ENCODE measurements at regions not wholly inside any gene's neighbourhood (a gene's known extent, or its start where the extent isn't known, plus 50 kb on each side); places are given as distances from the start of the nearest gene placed in this dataset.

DNA sequence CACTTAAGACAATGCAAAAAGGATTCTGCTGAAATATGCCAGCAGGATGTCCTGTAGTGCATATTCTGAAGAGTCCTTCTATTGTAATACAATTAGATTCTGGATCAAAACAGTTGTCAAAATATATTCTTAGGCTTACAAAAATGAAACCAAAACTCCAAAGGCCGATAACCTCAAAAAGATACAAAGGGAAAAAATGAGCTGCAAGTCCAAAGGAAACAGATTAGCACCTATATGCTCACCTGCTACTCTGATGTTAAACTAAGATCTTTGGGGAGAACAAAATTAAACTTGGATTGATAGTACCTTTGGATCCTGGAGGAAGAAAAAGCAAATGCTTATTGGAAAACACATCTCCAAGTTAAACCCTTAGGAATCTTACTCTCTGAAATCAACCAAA, 397.1 kb downstream of the SPATA31D1 start:
- Histone ChIP-seq H3K4me1 (ENCODE audit: insufficient read depth, low read length, poor library complexity, severe bottlenecking) (no peaks in the 10 kb centered on the region), H3K9me3 (ENCODE audit: insufficient read depth, low read depth, low read length) (no peaks in the 10 kb centered on the region), H2AFZ (ENCODE audit: low read length) (no peak overlapping the region), H4K20me1 (ENCODE audit: insufficient read depth, low read length, poor library complexity, severe bottlenecking) (no peaks in the 10 kb centered on the region), H3F3A (ENCODE audit: low read depth) (no peaks in the 10 kb centered on the region), H3K36me3 (ENCODE audit: insufficient read depth, low read length) (no peaks in the 10 kb centered on the region), H3K79me2 (ENCODE audit: insufficient read depth, low read length) (no peaks in the 10 kb centered on the region), H3K4me2 (ENCODE audit: low read depth, low read length, poor library complexity, severe bottlenecking) (no peak overlapping the region), H3K9ac (ENCODE audit: low read depth, low read length, poor library complexity, severe bottlenecking) (no peak overlapping the region), H3K27me3 (ENCODE audit: insufficient read depth, low read length, poor library complexity, severe bottlenecking) (no peaks in the 10 kb centered on the region), H3K9me2 (replicated peaks; ENCODE audit: low read depth, low read length) (no peaks in the 10 kb centered on the region), H3K4me3 (ENCODE audit: low read length, poor library complexity, severe bottlenecking) (no peak overlapping the region)
- TF ChIP-seq CTCF (conservative IDR thresholded peaks at IDR 0.05; ENCODE audit: low read length) (no peak), EZH2phosphoT487 (IDR thresholded peaks at IDR 0.05; ENCODE audit: borderline replicate concordance) (no peak)

DNA sequence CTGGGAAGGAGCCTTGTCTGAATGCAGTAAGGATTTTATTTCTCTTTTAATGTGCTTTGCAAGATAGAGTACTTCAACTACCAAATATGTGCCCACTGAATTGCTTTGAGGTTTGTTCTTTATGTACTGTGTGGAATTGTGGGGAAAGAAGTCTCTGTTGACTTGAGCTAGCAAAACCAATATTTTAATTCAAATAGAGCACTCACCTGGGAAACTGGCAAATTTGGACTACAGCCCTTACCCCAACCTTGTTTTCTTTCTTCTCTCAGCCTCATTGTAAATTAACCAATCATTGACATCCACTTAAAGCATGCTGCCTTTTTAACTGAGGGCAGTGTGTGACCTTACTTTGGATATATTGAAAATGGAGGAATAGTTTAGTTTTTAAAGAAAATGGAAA, 409.0 kb downstream of the SPATA31D1 start:
- H3K9me2 ChIP-seq (replicated peaks; ENCODE audit: low read depth, low read length) = no peaks in the 10 kb centered on the region
- no peak overlapping the region for H3K4me3 ChIP-seq (ENCODE audit: low read length, poor library complexity, severe bottlenecking)
- H2AFZ ChIP-seq (ENCODE audit: low read length) = no peak overlapping the region

DNA sequence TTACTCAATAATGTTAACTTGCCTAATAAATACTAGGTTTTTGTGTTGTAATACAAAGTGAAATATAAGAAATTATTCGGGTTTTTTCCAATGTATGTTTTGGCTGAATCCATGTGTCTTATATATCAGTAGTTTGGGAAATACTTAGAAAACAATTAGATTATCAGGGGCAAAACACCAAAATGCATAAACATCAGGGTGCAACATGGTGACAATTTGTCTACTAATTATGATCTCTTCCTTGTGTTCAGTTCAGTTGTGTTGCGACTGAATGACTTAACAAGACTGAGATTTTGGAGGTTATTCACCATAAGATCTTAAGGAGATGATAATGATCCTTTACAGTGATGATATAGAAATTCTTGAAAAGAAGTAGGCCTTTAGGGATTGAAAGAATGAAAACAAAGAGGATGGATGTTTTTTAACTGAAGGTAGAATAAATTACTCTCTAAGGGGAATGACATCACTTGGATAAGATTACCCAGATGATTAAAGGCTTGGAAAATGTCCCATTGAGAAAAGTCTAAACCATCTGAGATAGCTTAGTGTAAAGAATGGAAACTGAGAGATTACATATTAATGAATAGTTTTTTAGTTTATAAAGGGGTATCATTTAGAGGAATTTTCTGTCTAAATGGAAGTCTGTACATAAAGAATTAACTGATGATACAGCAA, 415.8 kb downstream of the SPATA31D1 start:
- Histone ChIP-seq H3K4me3 (ENCODE audit: low read length, poor library complexity, severe bottlenecking) (no peak overlapping the region), H3K27me3 (ENCODE audit: insufficient read depth, low read length, poor library complexity, severe bottlenecking) (no peaks in the 10 kb centered on the region), H3K9me2 (replicated peaks; ENCODE audit: low read depth, low read length) (no peaks in the 10 kb centered on the region), H3K4me2 (ENCODE audit: low read depth, low read length, poor library complexity, severe bottlenecking) (no peak overlapping the region), H2AFZ (ENCODE audit: low read length) (no peak overlapping the region), H3F3A (ENCODE audit: low read depth) (no peaks in the 10 kb centered on the region), H3K9me3 (ENCODE audit: insufficient read depth, low read depth, low read length) (no peaks in the 10 kb centered on the region), H4K20me1 (ENCODE audit: insufficient read depth, low read length, poor library complexity, severe bottlenecking) (no peaks in the 10 kb centered on the region), H3K36me3 (ENCODE audit: insufficient read depth, low read length) (no peaks in the 10 kb centered on the region), H3K79me2 (ENCODE audit: insufficient read depth, low read length) (no peaks in the 10 kb centered on the region), H3K9ac (ENCODE audit: low read depth, low read length, poor library complexity, severe bottlenecking) (no peak overlapping the region), H3K4me1 (ENCODE audit: insufficient read depth, low read length, poor library complexity, severe bottlenecking) (no peaks in the 10 kb centered on the region)
- TF ChIP-seq EZH2phosphoT487 (IDR thresholded peaks at IDR 0.05; ENCODE audit: borderline replicate concordance) (no peak), CTCF (conservative IDR thresholded peaks at IDR 0.05; ENCODE audit: low read length) (no peak)

More for the DNA sequence above, 409.0 kb downstream of the SPATA31D1 start:
- Histone ChIP-seq H3K79me2 (ENCODE audit: insufficient read depth, low read length) (no peaks in the 10 kb centered on the region), H3F3A (ENCODE audit: low read depth) (no peaks in the 10 kb centered on the region), H3K4me2 (ENCODE audit: low read depth, low read length, poor library complexity, severe bottlenecking) (no peak overlapping the region), H3K9ac (ENCODE audit: low read depth, low read length, poor library complexity, severe bottlenecking) (no peak overlapping the region), H3K36me3 (ENCODE audit: insufficient read depth, low read length) (no peaks in the 10 kb centered on the region), H3K9me3 (ENCODE audit: insufficient read depth, low read depth, low read length) (no peaks in the 10 kb centered on the region), H3K4me1 (ENCODE audit: insufficient read depth, low read length, poor library complexity, severe bottlenecking) (peaks cover 21% of the 10 kb centered on the region), H4K20me1 (ENCODE audit: insufficient read depth, low read length, poor library complexity, severe bottlenecking) (no peaks in the 10 kb centered on the region), H3K27me3 (ENCODE audit: insufficient read depth, low read length, poor library complexity, severe bottlenecking) (no peaks in the 10 kb centered on the region)
- no peak for TF ChIP-seq CTCF (conservative IDR thresholded peaks at IDR 0.05; ENCODE audit: low read length)
- TF ChIP-seq EZH2phosphoT487 (IDR thresholded peaks at IDR 0.05; ENCODE audit: borderline replicate concordance) = no peak

Data from Loucy (cell line).